ENCODE measurements at regions not wholly inside any gene's neighbourhood (a gene's known extent, or its start where the extent isn't known, plus 50 kb on each side); places are given as distances from the start of the nearest gene placed in this dataset.

GRCh38 chr6:79796197-79796596 lies 151.2 kb downstream of the ELOVL4 start:
- Histone ChIP-seq H3K9me1 (replicated peaks; ENCODE audit: control insufficient read depth, extremely low read depth, insufficient read depth, low read length) (no peaks in the 10 kb centered on the region), H3K36me3 (ENCODE audit: control insufficient read depth in 2 of 2, extremely low read depth in 1 of 2, insufficient read depth in 2 of 2, low read length in 2 of 2) (no peaks in the 10 kb centered on the region), H2AFZ (ENCODE audit: low read depth, low read length) (no peak overlapping the region), H3K4me2 (ENCODE audit: insufficient read depth, low read length) (no peak overlapping the region), H3K9ac (replicated peaks; ENCODE audit: extremely low read depth, insufficient read depth, low read length) (no peak overlapping the region), H3K9me3 (replicated peaks; ENCODE audit: control insufficient read depth, insufficient read depth, low read length) (no peaks in the 10 kb centered on the region), H3K27me3 (ENCODE audit: control insufficient read depth in 2 of 2, insufficient read depth in 2 of 2, low read length in 2 of 2) (no peaks in the 10 kb centered on the region), H3K27ac (ENCODE audit: insufficient read depth, low read depth, low read length) (no peak overlapping the region), H3K4me1 (ENCODE audit: control insufficient read depth, extremely low read depth, insufficient read depth, low read length) (no peaks in the 10 kb centered on the region), H3K4me3 (replicated peaks in 1 of 3; ENCODE audit: insufficient read depth in 1 of 3, low read depth in 1 of 3, low read length in 3 of 3) (no peak overlapping the region), H4K20me1 (replicated peaks; ENCODE audit: control insufficient read depth, extremely low read depth, insufficient read depth, low read length) (no peaks in the 10 kb centered on the region), H3K79me2 (ENCODE audit: control insufficient read depth, insufficient read depth, low read length) (no peaks in the 10 kb centered on the region)
- no peak for TF ChIP-seq GATA2 (IDR thresholded peaks at IDR 0.05; ENCODE audit: insufficient read depth, insufficient read length, low read depth, low read length)
- TF ChIP-seq MYC (IDR thresholded peaks at IDR 0.05; ENCODE audit: low read depth, low read length) = no peak
- no peak for TF ChIP-seq POLR2A (IDR thresholded peaks at IDR 0.05; ENCODE audit: low read depth, low read length)
- TF ChIP-seq EZH2 (IDR thresholded peaks at IDR 0.05; ENCODE audit: borderline replicate concordance, low read depth, low read length, severe bottlenecking) = no peak
- no peak for TF ChIP-seq MAX (IDR thresholded peaks at IDR 0.05; ENCODE audit: insufficient read depth, insufficient read length)
- no peak for TF ChIP-seq POLR2AphosphoS5 (IDR thresholded peaks at IDR 0.05; ENCODE audit: insufficient read depth, low read depth, low read length)
- TF ChIP-seq CTCF (IDR thresholded peaks at IDR 0.05; ENCODE audit: extremely low read depth in 1 of 2, insufficient read depth in 1 of 2, low read depth in 1 of 2, low read length in 2 of 2) = no peak
- TF ChIP-seq FOS (IDR thresholded peaks at IDR 0.05; ENCODE audit: borderline replicate concordance, insufficient read depth, low read length) = no peak
- ChIA-PET CTCF (no interaction called here), POLR2A (no interaction called here)
- BruUV-seq (replicated peaks) = no TSS peak
- FAIRE-seq (no peak), DNase-seq (ENCODE audit: low read depth, low spot score) (no peak)
- dilution Hi-C loops (cut with MboI; ENCODE audit: extremely low pct_ligation_motif_present, low sequenced_read_pairs) = no loop called here
- intact Hi-C loops (cut with micrococcal nuclease) = no loop called here

Measured in endothelial cell of umbilical vein (primary cell).